Left lung (tissue), 4 donors: ENCODE measurements at regions not wholly inside any gene's neighbourhood (a gene's known extent, or its start where the extent isn't known, plus 50 kb on each side); places are given as distances from the start of the nearest gene placed in this dataset.

Experiments
- ATAC-seq: fragments of 200-7000 bp; cut with Tn5 transposase; one replicate; pipeline ENCODE4 v1.9.1; 2020; ENCODE audit warnings: moderate library complexity
- DNase-seq, 4 donors: peaks; one replicate each; pipeline ENCODE4 v3.0.0-alpha.2; 2013 to 2020
- H3K27ac ChIP-seq, 2 donors: fragments of 200-600 bp; sonication (generic) in 1 of 2; one replicate each; pipeline versions ENCODE4 v1.5.0 to v1.8.0; 2020 to 2021
- H3K27me3 ChIP-seq, 2 donors: fragments of 200-600 bp; sonication (generic) in 1 of 2; one replicate each; pipeline versions ENCODE4 v1.5.0 to v1.8.0; 2020 to 2021
- H3K36me3 ChIP-seq, 2 donors: fragments of 200-600 bp; sonication (generic) in 1 of 2; one replicate each; pipeline versions ENCODE4 v1.5.0 to v1.8.0; 2020 to 2021
- H3K4me1 ChIP-seq, 2 donors: fragments of 200-600 bp; one replicate each; pipeline ENCODE4 v1.8.0; 2021
- H3K4me3 ChIP-seq, 2 donors: fragments of 200-600 bp; sonication (generic) in 1 of 2; one replicate each; pipeline versions ENCODE4 v1.5.0 to v1.8.0; 2020 to 2021; ENCODE audit warnings: mild to moderate bottlenecking in 1 of 2
- H3K9me3 ChIP-seq, 2 donors: fragments of 200-600 bp; sonication (generic) in 1 of 2; one replicate each; pipeline versions ENCODE4 v1.5.0 to v1.8.0; 2020 to 2021
- intact Hi-C, 2 donors: fragments of 100-400 bp; cut with DNase I; formaldehyde crosslinking; loops; one replicate each; pipeline versions ENCODE4 v1.11.2 to v1.14.2; 2022
- TF ChIP-seq, protein P1 (sequence below), 2 donors: fragments of 200-600 bp; sonication (generic) in 1 of 2; IDR thresholded peaks; one replicate each; pipeline versions ENCODE4 v1.5.0 to v1.8.0; 2021; ENCODE audit warnings: antibody characterized with exemption in 2 of 2
- donor health status: DM: no; HTN: yes; CAD: no.
- donor health status: DM: no; HTN: no; CAD: no.

GRCh38 chr1:78281580-78281979 lies 209.2 kb upstream of the PTGFR start:
- DNase-seq (no peak), ATAC-seq (no peak)
- intact Hi-C loops, result no loop called here
- Histone ChIP-seq H3K4me3 (no peak overlapping the region), H3K27me3 (no peaks in the 10 kb centered on the region), H3K27ac (no peak overlapping the region), H3K4me1 (no peaks in the 10 kb centered on the region), H3K9me3 (no peaks in the 10 kb centered on the region), H3K36me3 (no peaks in the 10 kb centered on the region)
- TF ChIP-seq, protein P1, sequence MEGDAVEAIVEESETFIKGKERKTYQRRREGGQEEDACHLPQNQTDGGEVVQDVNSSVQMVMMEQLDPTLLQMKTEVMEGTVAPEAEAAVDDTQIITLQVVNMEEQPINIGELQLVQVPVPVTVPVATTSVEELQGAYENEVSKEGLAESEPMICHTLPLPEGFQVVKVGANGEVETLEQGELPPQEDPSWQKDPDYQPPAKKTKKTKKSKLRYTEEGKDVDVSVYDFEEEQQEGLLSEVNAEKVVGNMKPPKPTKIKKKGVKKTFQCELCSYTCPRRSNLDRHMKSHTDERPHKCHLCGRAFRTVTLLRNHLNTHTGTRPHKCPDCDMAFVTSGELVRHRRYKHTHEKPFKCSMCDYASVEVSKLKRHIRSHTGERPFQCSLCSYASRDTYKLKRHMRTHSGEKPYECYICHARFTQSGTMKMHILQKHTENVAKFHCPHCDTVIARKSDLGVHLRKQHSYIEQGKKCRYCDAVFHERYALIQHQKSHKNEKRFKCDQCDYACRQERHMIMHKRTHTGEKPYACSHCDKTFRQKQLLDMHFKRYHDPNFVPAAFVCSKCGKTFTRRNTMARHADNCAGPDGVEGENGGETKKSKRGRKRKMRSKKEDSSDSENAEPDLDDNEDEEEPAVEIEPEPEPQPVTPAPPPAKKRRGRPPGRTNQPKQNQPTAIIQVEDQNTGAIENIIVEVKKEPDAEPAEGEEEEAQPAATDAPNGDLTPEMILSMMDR (IDR thresholded peaks at IDR 0.05), result no peak

- Histone ChIP-seq H3K36me3 (no peaks in the 10 kb centered on the region), H3K4me1 (no peaks in the 10 kb centered on the region), H3K27me3 (no peaks in the 10 kb centered on the region), H3K27ac (no peak overlapping the region), H3K9me3 (no peaks in the 10 kb centered on the region), H3K4me3 (no peak overlapping the region)
- TF ChIP-seq, protein P1 (IDR thresholded peaks at IDR 0.05), result no peak
- intact Hi-C loops, result no loop called here
- ATAC-seq (no peak), DNase-seq (no peak)
Measured at GRCh38 chr1:78283691-78284090, 207.1 kb upstream of the PTGFR start.

DNA sequence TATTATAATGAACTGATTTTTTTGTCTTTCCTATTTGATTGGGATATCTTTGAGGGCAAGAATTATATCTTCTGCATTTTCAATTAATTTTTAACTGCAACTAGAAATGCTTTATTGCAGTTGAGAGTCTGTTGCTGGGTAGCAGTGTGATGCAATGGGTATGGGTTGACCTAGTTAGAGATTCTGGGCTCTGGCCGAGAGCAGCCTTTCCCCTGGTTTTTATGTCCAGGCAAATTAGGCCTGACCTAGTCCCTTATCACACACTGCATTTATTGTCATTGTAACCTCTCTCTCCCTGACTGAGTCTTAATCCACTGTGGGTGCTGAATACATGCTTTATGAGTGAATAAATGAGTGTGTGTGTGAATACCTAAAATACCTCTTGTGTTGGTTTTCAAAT lies 206.4 kb upstream of the PTGFR start:
- H3K27me3 ChIP-seq, result no peaks in the 10 kb centered on the region
- H3K36me3 ChIP-seq, result no peaks in the 10 kb centered on the region
- ATAC-seq, result peak; percentile 78
- H3K27ac ChIP-seq, result no peak overlapping the region
- no peak for DNase-seq
- intact Hi-C loops, result no loop called here
- no peaks in the 10 kb centered on the region for H3K9me3 ChIP-seq
- H3K4me3 ChIP-seq, result no peak overlapping the region
- TF ChIP-seq, protein P1 (IDR thresholded peaks at IDR 0.05), result no peak
- H3K4me1 ChIP-seq, result no peaks in the 10 kb centered on the region

GRCh38 chr1:78286686-78287085 lies 204.1 kb upstream of the PTGFR start:
- H3K4me3 ChIP-seq, result no peak overlapping the region
- TF ChIP-seq, protein P1 (IDR thresholded peaks at IDR 0.05), result no peak
- H3K36me3 ChIP-seq, result no peaks in the 10 kb centered on the region
- no peaks in the 10 kb centered on the region for H3K27me3 ChIP-seq
- intact Hi-C loops, result no loop called here
- no peaks in the 10 kb centered on the region for H3K4me1 ChIP-seq
- DNase-seq (peak in 1 of 4 donors; percentile 7), ATAC-seq (peak; percentile 71)
- H3K9me3 ChIP-seq, result no peaks in the 10 kb centered on the region
- no peak overlapping the region for H3K27ac ChIP-seq

DNA sequence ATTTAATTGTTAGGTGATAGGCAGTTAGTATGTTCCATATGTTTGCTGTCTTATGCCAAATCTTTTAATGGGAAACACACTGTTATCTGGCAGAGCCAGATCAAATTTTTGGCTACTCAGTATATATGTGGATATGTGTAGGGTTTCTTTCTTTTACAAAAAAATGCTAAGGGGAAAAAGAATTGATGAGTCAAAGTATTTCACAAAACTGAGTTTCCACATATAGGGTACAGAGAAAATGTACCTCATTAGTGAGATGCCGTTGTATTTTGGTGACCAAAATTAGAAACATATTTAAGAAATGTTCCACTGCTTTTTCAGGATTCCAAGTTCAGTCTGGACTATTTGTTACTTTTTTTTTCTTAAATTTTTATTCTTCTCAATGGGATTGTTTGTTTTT lies 201.2 kb upstream of the PTGFR start:
- TF ChIP-seq, protein P1 (IDR thresholded peaks at IDR 0.05), result no peak
- no peaks in the 10 kb centered on the region for H3K4me1 ChIP-seq
- no peak for ATAC-seq

More for the DNA sequence above, 201.2 kb upstream of the PTGFR start:
- DNase-seq, result no peak
- Histone ChIP-seq H3K4me3 (no peak overlapping the region), H3K27me3 (no peaks in the 10 kb centered on the region), H3K9me3 (no peaks in the 10 kb centered on the region), H3K27ac (no peak overlapping the region), H3K36me3 (no peaks in the 10 kb centered on the region)
- intact Hi-C loops, result no loop called here
